Lower leg skin (tissue), 3 donors: ENCODE measurements at regions not wholly inside any gene's neighbourhood (a gene's known extent, or its start where the extent isn't known, plus 50 kb on each side); places are given as distances from the start of the nearest gene placed in this dataset.

Source experiments
- POLR2A ChIP-seq, 2 donors: fragments of 450-650 bp; IDR thresholded peaks; one replicate each; pipeline ENCODE4 v1.6.1; 2016 to 2017; ENCODE audit warnings: antibody characterized with exemption in 2 of 2, mild to moderate bottlenecking in 1 of 2, moderate library complexity in 1 of 2
- TF ChIP-seq, protein P1 (sequence below), 3 donors: fragments of 450-650 bp; IDR thresholded peaks; one replicate each; pipeline ENCODE4 v1.5.1; 2016; ENCODE audit warnings: antibody characterized with exemption in 3 of 3, mild to moderate bottlenecking in 3 of 3, moderate library complexity in 2 of 3

DNA sequence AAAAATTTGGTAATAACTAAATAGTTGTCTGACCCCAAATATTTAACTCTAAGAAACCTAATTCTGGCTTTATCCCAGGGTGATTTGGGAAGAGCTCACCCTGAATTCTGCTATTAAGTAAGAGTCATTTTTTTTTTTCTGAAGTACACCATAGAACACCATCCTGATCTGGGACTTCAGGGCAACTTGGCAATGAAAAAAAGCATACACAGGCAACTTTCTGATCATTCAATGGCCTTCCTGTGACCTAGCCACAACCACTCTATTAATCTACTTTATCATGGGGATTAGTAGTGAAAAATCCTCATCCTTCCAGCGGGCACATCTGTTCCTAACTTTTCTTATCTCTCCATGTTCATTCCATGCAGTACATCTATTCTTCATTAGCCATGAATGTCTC, 333.2 kb upstream of the MAD2L1 start:
- TF ChIP-seq POLR2A (IDR thresholded peaks at IDR 0.05) = no peak
- TF ChIP-seq, protein P1, sequence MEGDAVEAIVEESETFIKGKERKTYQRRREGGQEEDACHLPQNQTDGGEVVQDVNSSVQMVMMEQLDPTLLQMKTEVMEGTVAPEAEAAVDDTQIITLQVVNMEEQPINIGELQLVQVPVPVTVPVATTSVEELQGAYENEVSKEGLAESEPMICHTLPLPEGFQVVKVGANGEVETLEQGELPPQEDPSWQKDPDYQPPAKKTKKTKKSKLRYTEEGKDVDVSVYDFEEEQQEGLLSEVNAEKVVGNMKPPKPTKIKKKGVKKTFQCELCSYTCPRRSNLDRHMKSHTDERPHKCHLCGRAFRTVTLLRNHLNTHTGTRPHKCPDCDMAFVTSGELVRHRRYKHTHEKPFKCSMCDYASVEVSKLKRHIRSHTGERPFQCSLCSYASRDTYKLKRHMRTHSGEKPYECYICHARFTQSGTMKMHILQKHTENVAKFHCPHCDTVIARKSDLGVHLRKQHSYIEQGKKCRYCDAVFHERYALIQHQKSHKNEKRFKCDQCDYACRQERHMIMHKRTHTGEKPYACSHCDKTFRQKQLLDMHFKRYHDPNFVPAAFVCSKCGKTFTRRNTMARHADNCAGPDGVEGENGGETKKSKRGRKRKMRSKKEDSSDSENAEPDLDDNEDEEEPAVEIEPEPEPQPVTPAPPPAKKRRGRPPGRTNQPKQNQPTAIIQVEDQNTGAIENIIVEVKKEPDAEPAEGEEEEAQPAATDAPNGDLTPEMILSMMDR (IDR thresholded peaks at IDR 0.05) = no peak
